OCI-LY7 (cell line): ENCODE measurements at regions not wholly inside any gene's neighbourhood (a gene's known extent, or its start where the extent isn't known, plus 50 kb on each side); places are given as distances from the start of the nearest gene placed in this dataset.

ENCODE experiments used
- BruUV-seq: library from RNA; stranded (reverse); fragments of 400-500 nt; replicated peaks from 2 replicates; lab custom pipeline; 2021; lab: Mats Ljungman, UMichigan
- CTCF ChIA-PET: fragments of 300-600 bp; sonication (Branson Sonifier 250); formaldehyde crosslinking; loops from one replicate; lab custom pipeline; 2022; ENCODE audit warnings: antibody characterized with exemption; ENCODE audit not compliant: unreplicated experiment; lab: Charles Lee
- POLR2A ChIA-PET: fragments of 300-600 bp; sonication (Branson Sonifier 250); formaldehyde crosslinking; loops from one replicate; lab custom pipeline; 2022; ENCODE audit warnings: antibody characterized with exemption; lab: Charles Lee
- DNase-seq: peaks from one replicate; pipeline ENCODE4 v3.0.0-alpha.2; 2015; ENCODE audit warnings: low spot score
- H2AFZ ChIP-seq: fragments of 200-600 bp; sonication (generic), shearing (Covaris generic); 2 replicates; pipeline ENCODE4 v1.6.1; 2014; ENCODE audit warnings: mild to moderate bottlenecking, antibody characterized with exemption, low read length, moderate library complexity
- H3K27ac ChIP-seq: fragments of 200-600 bp; sonication (generic); 2 replicates; pipeline ENCODE4 v1.5.1; 2014; ENCODE audit warnings: mixed run types, low read depth, mild to moderate bottlenecking, moderate library complexity, low read length, inconsistent platforms; ENCODE audit not compliant: poor library complexity, severe bottlenecking
- H3K36me3 ChIP-seq: fragments of 200-600 bp; sonication (generic); 2 replicates; pipeline ENCODE4 v1.6.1; 2014; ENCODE audit warnings: mild to moderate bottlenecking, antibody characterized with exemption, low read length, moderate library complexity, mixed read lengths; ENCODE audit not compliant: insufficient read depth
- H3K4me1 ChIP-seq: fragments of 200-600 bp; sonication (generic); 2 replicates; pipeline ENCODE4 v1.5.1; 2014; ENCODE audit warnings: mild to moderate bottlenecking, low read length; ENCODE audit not compliant: insufficient read depth, poor library complexity, severe bottlenecking
- H3K4me2 ChIP-seq: fragments of 200-600 bp; sonication (generic); 2 replicates; pipeline ENCODE4 v1.6.1; 2014; ENCODE audit warnings: mild to moderate bottlenecking, low read length
- H3K4me3 ChIP-seq: fragments of 200-600 bp; sonication (generic); 2 replicates; pipeline ENCODE4 v1.5.1; 2014; ENCODE audit warnings: mild to moderate bottlenecking, low read depth, low read length; ENCODE audit not compliant: poor library complexity, severe bottlenecking
- H3K79me2 ChIP-seq: fragments of 200-600 bp; sonication (generic); 2 replicates; pipeline ENCODE4 v1.6.1; 2016; ENCODE audit warnings: low read depth, mild to moderate bottlenecking, low read length, moderate library complexity, mixed read lengths; ENCODE audit not compliant: insufficient read depth
- H3K9me2 ChIP-seq: fragments of 200-600 bp; sonication (generic); 2 replicates; pipeline ENCODE4 v1.6.1; 2016; ENCODE audit warnings: mild to moderate bottlenecking, low read length, mixed read lengths; ENCODE audit not compliant: insufficient read depth
- H3K9me3 ChIP-seq: fragments of 200-600 bp; sonication (generic); 2 replicates; pipeline ENCODE4 v1.6.1; 2014; ENCODE audit warnings: mild to moderate bottlenecking, mixed run types, low read length, mixed read lengths
- H4K20me1 ChIP-seq: fragments of 200-600 bp; sonication (generic); 2 replicates; pipeline ENCODE4 v1.6.1; 2014; ENCODE audit warnings: mild to moderate bottlenecking, antibody characterized with exemption, low read length, moderate library complexity, mixed read lengths; ENCODE audit not compliant: insufficient read depth
- EZH2phosphoT487 ChIP-seq: fragments of 200-600 bp; sonication (generic); IDR thresholded peaks from 2 replicates; pipeline ENCODE4 v1.6.1; 2018; ENCODE audit warnings: low read depth, borderline replicate concordance, mild to moderate bottlenecking, mixed run types, antibody characterized with exemption, low read length, moderate library complexity, mixed read lengths
- intact Hi-C: fragments of 100-400 bp; cut with micrococcal nuclease; formaldehyde crosslinking; loops from one replicate; pipeline ENCODE4 v1.10.0; 2022; ENCODE audit not compliant: unreplicated experiment
- TF ChIP-seq, protein P1 (sequence below): fragments of 200-600 bp; sonication (generic); conservative IDR thresholded peaks from 2 replicates; pipeline ENCODE4 v1.5.1; 2014; ENCODE audit warnings: mild to moderate bottlenecking, antibody characterized with exemption, low read length, moderate library complexity, mixed read lengths

DNA sequence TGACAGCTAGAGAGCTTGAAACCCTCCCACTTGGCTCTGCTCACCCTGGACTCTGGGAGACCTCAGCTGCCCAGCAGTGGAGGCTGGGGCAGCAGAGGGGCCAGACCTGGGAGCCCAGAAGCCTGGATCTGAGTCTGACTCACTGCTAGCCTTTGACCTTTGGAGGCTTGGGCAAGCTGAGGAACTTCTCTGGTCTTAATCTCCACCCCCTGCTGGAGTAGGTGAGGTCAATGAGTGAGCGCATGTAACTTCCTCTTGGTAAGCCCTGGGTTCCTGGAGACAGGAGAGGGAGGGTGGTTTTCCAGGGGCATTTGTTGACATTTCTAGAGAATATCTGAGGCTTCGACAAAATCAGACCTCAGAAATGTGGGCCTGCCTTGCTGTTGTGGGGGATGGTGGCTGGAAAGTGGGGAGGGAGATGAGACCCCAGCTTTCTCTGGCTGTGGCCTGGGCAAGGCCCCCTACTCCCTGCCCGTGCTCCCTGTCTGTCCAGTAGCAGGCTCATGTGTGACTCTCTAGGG is 73.0 kb upstream of the YWHAQ start:
- no peak for TF ChIP-seq EZH2phosphoT487
- TF ChIP-seq, protein P1, sequence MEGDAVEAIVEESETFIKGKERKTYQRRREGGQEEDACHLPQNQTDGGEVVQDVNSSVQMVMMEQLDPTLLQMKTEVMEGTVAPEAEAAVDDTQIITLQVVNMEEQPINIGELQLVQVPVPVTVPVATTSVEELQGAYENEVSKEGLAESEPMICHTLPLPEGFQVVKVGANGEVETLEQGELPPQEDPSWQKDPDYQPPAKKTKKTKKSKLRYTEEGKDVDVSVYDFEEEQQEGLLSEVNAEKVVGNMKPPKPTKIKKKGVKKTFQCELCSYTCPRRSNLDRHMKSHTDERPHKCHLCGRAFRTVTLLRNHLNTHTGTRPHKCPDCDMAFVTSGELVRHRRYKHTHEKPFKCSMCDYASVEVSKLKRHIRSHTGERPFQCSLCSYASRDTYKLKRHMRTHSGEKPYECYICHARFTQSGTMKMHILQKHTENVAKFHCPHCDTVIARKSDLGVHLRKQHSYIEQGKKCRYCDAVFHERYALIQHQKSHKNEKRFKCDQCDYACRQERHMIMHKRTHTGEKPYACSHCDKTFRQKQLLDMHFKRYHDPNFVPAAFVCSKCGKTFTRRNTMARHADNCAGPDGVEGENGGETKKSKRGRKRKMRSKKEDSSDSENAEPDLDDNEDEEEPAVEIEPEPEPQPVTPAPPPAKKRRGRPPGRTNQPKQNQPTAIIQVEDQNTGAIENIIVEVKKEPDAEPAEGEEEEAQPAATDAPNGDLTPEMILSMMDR = no peak
- Histone ChIP-seq H2AFZ (no peak overlapping the region), H4K20me1 (no peaks in the 10 kb centered on the region), H3K79me2 (no peaks in the 10 kb centered on the region), H3K27ac (no peak overlapping the region), H3K4me1 (no peaks in the 10 kb centered on the region), H3K9me3 (no peaks in the 10 kb centered on the region), H3K4me3 (no peak overlapping the region), H3K9me2 (no peaks in the 10 kb centered on the region), H3K4me2 (no peak overlapping the region), H3K36me3 (no peaks in the 10 kb centered on the region)
- CTCF ChIA-PET = interaction anchor here (0.6 kb wide), 1 partner anchor 1714 kb away, joined by 3 read pairs; no protein-coding TSS in a partner anchor
- BruUV-seq = no TSS peak
- intact Hi-C loops = no loop called here
- POLR2A ChIA-PET = no interaction called here
- DNase-seq = no peak

DNA sequence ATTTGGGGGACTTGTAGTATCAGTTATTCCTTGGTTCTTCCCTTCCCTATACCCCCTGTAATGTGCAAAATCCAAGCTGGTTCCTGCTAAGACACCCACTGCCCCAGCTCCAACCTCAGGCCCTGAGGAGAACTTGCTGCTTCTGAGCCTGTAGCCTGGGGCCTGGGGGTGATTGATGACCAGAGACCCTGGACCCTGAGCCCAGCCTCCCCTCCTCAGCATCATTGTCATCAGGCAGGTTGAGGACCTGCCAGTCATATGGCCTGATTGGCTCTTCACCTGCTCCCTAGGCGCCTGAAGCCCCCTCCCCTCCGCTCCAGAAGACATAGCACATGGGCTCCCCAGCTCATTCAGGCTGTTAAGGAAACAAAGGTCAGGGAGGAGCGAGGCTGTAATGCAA is 73.8 kb upstream of the YWHAQ start:
- Histone ChIP-seq H4K20me1 (no peaks in the 10 kb centered on the region), H3K36me3 (no peaks in the 10 kb centered on the region), H3K4me2 (no peak overlapping the region), H3K9me3 (no peaks in the 10 kb centered on the region), H3K27ac (no peak overlapping the region), H2AFZ (no peak overlapping the region), H3K4me3 (no peak overlapping the region), H3K79me2 (no peaks in the 10 kb centered on the region), H3K9me2 (no peaks in the 10 kb centered on the region), H3K4me1 (no peaks in the 10 kb centered on the region)
- no peak for DNase-seq
- TF ChIP-seq, protein P1 = no peak
- no peak for TF ChIP-seq EZH2phosphoT487
- intact Hi-C loops = no loop called here
- CTCF ChIA-PET = interaction anchor here (0.6 kb wide), 1 partner anchor 1714 kb away, joined by 3 read pairs; no protein-coding TSS in a partner anchor
- POLR2A ChIA-PET = no interaction called here
- no TSS peak for BruUV-seq

DNA sequence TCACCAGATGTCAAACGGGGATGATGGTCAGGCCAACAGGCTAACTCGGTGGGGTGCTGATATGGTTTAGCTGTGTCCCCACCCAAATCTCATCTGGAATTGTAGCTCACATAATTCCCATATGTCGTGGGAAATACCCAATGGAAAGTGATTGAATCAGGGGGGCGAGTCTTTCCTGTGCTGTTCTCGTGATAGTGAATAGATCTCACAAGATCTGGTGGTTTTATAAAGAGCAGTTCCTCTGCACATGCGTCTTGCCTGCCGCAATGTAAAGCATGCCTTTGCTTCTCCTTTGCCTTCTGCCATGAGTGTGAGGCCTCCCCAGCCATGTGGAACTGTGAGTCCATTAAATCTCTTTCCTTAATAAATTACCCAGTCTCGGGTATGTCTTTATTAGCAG is 74.4 kb upstream of the YWHAQ start:
- Histone ChIP-seq H4K20me1 (no peaks in the 10 kb centered on the region), H3K27ac (no peak overlapping the region), H3K4me2 (no peak overlapping the region), H3K36me3 (no peaks in the 10 kb centered on the region), H3K79me2 (no peaks in the 10 kb centered on the region), H3K9me3 (no peaks in the 10 kb centered on the region), H2AFZ (no peak overlapping the region), H3K4me3 (no peak overlapping the region), H3K4me1 (no peaks in the 10 kb centered on the region), H3K9me2 (no peaks in the 10 kb centered on the region)
- no TSS peak for BruUV-seq
- CTCF ChIA-PET = no interaction called here
- TF ChIP-seq, protein P1 = no peak
- POLR2A ChIA-PET = no interaction called here
- intact Hi-C loops = no loop called here
- DNase-seq = no peak
